Left ventricle myocardium inferior (tissue), 1 donor: ENCODE measurements at regions not wholly inside any gene's neighbourhood (a gene's known extent, or its start where the extent isn't known, plus 50 kb on each side); places are given as distances from the start of the nearest gene placed in this dataset.

ENCODE experiments used
- DNase-seq: peaks from one replicate; pipeline ENCODE4 v3.0.0-alpha.2; 2020
- H3K27ac ChIP-seq: fragments of 200-600 bp; replicated peaks from 2 replicates; pipeline ENCODE4 v1.8.0; 2021
- H3K27me3 ChIP-seq: fragments of 200-600 bp; 2 replicates; pipeline ENCODE4 v1.8.0; 2021; ENCODE audit warnings: low read depth
- H3K36me3 ChIP-seq: fragments of 200-600 bp; 2 replicates; pipeline ENCODE4 v1.8.0; 2021
- H3K4me1 ChIP-seq: fragments of 200-600 bp; 2 replicates; pipeline ENCODE4 v1.8.0; 2021
- H3K4me3 ChIP-seq: fragments of 200-600 bp; 2 replicates; pipeline ENCODE4 v1.8.0; 2021; ENCODE audit warnings: mild to moderate bottlenecking, moderate library complexity
- H3K9me3 ChIP-seq: fragments of 200-600 bp; replicated peaks from 2 replicates; pipeline ENCODE4 v1.8.0; 2021
- intact Hi-C: fragments of 100-400 bp; cut with micrococcal nuclease; formaldehyde crosslinking; loops from one replicate; pipeline ENCODE4 v1.11.0; 2022
- TF ChIP-seq, protein P1 (sequence below): fragments of 200-600 bp; IDR thresholded peaks from 2 replicates; pipeline ENCODE4 v1.8.0; 2021; ENCODE audit warnings: antibody characterized with exemption, mild to moderate bottlenecking, borderline replicate concordance
- donor health status: DM: no; HTN: yes; CAD: no; lungs with severe emphysema.

DNA sequence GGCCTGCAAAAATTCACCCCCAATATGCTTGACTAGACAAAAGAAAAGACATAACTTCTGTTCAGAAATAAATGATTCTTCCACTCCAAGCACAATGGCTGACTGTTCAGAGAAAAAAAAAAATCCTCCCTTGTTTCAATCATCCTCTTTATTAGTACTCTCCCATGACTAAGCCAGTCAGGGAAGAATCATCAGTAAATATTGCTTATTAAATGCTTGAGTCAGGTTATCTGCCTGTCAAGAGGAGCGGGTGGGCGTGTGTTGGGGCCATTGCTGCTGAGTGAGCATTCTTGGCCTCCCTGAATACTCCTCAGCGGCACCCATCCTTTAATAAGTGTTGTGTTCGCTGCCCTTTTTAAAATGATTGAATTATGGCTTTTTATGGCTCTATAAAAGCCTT lies 1334.8 kb upstream of the CELF4 start:
- H3K27me3 ChIP-seq: no peaks in the 10 kb centered on the region
- no peaks in the 10 kb centered on the region for H3K36me3 ChIP-seq
- no peaks in the 10 kb centered on the region for H3K4me1 ChIP-seq
- TF ChIP-seq, protein P1, sequence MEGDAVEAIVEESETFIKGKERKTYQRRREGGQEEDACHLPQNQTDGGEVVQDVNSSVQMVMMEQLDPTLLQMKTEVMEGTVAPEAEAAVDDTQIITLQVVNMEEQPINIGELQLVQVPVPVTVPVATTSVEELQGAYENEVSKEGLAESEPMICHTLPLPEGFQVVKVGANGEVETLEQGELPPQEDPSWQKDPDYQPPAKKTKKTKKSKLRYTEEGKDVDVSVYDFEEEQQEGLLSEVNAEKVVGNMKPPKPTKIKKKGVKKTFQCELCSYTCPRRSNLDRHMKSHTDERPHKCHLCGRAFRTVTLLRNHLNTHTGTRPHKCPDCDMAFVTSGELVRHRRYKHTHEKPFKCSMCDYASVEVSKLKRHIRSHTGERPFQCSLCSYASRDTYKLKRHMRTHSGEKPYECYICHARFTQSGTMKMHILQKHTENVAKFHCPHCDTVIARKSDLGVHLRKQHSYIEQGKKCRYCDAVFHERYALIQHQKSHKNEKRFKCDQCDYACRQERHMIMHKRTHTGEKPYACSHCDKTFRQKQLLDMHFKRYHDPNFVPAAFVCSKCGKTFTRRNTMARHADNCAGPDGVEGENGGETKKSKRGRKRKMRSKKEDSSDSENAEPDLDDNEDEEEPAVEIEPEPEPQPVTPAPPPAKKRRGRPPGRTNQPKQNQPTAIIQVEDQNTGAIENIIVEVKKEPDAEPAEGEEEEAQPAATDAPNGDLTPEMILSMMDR: no peak
- H3K27ac ChIP-seq: no peak overlapping the region
- intact Hi-C loops: no loop called here
- DNase-seq: no peak
- H3K4me3 ChIP-seq: no peak overlapping the region
- H3K9me3 ChIP-seq: no peaks in the 10 kb centered on the region

DNA sequence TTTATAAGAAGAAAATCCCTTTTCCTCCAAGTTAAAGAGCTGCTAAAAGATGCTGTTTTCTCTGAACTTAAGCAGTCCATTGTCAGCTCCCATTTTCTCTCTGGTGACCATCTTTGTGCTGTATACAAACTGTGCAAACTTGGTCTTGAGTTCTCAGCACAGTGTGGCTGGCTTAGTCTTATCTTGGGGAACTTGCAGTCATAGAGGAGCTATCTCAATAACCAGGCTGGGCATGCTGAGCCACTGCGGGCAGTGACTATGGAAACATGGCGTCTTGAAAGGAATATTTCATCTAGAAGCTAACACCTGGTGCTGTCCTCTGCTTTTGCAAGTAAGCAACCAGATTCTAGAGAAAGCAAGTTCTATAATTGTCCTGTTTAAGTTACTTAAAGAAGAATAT lies 1334.4 kb upstream of the CELF4 start:
- DNase-seq: no peak
- Histone ChIP-seq H3K36me3 (no peaks in the 10 kb centered on the region), H3K27me3 (no peaks in the 10 kb centered on the region), H3K9me3 (no peaks in the 10 kb centered on the region), H3K4me1 (no peaks in the 10 kb centered on the region), H3K4me3 (no peak overlapping the region), H3K27ac (no peak overlapping the region)
- intact Hi-C loops: no loop called here
- TF ChIP-seq, protein P1: no peak

DNA sequence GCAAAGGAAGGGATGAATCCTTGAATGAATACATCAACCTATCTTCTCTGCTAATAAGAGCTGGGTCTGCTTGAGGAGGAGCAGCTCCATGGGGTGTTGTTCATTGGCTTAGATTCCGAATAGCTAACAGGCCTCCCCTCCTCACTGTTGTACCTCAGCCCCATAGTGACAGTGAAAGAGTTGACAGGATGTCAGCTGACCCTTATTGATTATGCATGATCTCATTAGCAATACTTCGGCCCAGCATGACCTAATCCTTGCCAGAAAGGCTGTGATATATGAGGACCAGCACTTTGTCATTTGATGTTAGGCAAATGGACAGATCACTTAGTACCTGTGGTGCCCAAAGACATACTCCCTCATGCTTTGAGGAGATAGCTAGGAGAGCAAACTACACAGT lies 1333.7 kb upstream of the CELF4 start:
- intact Hi-C loops: no loop called here
- no peaks in the 10 kb centered on the region for H3K4me1 ChIP-seq
- TF ChIP-seq, protein P1: no peak
- no peaks in the 10 kb centered on the region for H3K27me3 ChIP-seq
- DNase-seq: no peak
- H3K36me3 ChIP-seq: no peaks in the 10 kb centered on the region
- no peak overlapping the region for H3K27ac ChIP-seq
- H3K4me3 ChIP-seq: no peak overlapping the region
- H3K9me3 ChIP-seq: no peaks in the 10 kb centered on the region

DNA sequence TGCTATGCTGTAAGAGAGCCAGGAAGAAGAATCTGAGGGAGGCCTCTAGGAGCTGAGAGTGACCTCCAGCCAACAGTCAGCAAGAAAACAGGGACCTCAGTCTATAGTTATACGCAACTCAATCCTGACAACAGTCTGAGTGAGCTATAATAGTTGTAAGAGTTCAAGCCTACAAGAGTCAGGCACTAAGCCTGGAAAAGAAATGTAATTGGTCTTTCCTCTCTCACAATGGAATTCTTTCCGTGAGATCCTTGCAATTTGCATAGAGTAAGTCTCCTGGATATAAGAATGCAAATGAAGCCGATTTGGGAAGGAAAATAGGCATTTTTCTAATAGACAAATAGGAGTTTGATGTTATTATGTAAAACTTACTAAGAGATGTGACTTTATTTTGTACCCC lies 1332.6 kb upstream of the CELF4 start:
- Histone ChIP-seq H3K9me3 (no peaks in the 10 kb centered on the region), H3K27me3 (no peaks in the 10 kb centered on the region), H3K27ac (no peak overlapping the region), H3K4me1 (no peaks in the 10 kb centered on the region), H3K4me3 (no peak overlapping the region), H3K36me3 (no peaks in the 10 kb centered on the region)
- intact Hi-C loops: no loop called here
- DNase-seq: no peak
- TF ChIP-seq, protein P1: no peak

DNA sequence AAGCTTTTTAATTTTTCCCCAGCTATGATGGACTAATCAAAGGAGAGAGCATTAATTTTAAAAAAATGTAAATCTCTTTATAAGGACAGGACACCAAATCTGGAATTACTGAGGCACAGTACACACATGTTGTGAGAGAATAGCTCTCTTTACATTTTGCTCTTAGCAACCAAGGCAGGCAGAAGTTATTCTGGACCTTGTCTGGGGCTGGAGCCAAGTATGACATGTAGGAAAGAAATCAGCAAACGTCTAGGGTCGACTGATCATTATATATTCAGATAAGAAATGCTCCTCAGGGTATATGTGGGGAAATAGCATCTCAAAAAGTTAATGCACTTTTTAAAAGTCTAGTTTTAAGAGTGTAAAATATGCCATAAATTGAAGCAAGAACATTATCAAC lies 1330.0 kb upstream of the CELF4 start:
- no peak overlapping the region for H3K27ac ChIP-seq
- H3K36me3 ChIP-seq: no peaks in the 10 kb centered on the region
- no peak overlapping the region for H3K4me3 ChIP-seq
- no peaks in the 10 kb centered on the region for H3K27me3 ChIP-seq
- no peaks in the 10 kb centered on the region for H3K9me3 ChIP-seq
- intact Hi-C loops: no loop called here
- DNase-seq: no peak
- H3K4me1 ChIP-seq: no peaks in the 10 kb centered on the region
- TF ChIP-seq, protein P1: no peak

DNA sequence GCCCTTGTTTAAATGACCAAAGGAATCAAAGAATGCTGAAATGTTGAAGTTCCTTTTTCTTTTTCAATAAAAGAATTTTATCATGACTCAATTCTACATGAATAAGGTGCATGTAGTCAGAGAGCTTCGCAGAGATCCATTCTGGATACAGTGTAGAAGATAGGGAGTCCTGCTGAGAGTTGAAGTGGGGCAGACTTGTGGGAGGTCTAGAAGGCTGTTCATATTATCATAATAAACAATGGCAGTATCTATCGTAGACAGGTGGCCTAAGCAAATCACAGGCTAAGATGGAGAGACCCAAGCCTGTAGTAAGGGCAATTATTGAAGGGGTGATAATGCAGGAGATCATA lies 1322.0 kb upstream of the CELF4 start:
- no peak for DNase-seq
- Histone ChIP-seq H3K9me3 (no peaks in the 10 kb centered on the region), H3K36me3 (no peaks in the 10 kb centered on the region), H3K4me3 (no peak overlapping the region), H3K27me3 (no peaks in the 10 kb centered on the region), H3K4me1 (no peaks in the 10 kb centered on the region), H3K27ac (no peak overlapping the region)
- TF ChIP-seq, protein P1: no peak
- intact Hi-C loops: no loop called here
